ENCODE measurements at regions not wholly inside any gene's neighbourhood (a gene's known extent, or its start where the extent isn't known, plus 50 kb on each side); places are given as distances from the start of the nearest gene placed in this dataset.

DNA sequence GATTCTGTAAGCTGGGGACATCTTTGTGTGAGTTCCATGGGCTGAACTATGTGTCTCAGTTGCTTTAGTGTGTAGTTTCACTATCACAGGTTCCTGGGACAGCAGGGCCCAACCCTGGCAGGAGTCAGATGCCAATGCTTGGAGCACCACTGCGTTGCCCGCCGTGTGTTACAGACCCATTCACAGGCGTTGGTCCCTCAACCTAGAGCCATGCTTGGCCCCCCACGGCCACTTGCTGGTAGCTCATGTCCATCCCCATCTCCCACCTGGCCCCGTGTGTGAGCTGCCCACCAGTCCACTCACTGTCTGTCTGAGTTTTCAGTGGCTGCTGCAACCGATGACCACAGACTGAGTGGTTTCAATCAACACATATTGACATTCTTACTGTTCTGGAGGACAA, 546.9 kb downstream of the TCERG1L start:
- no peak overlapping the region for H3K23ac ChIP-seq (ENCODE audit: low read depth, low read length)
- H3K36me3 ChIP-seq (ENCODE audit: control insufficient read depth, insufficient read depth, low read length): no peaks in the 10 kb centered on the region
- H2AFZ ChIP-seq (replicated peaks; ENCODE audit: low read length, poor library complexity): no peak overlapping the region
- intact Hi-C loops (cut with micrococcal nuclease) (no loop called here), dilution Hi-C loops (cut with HindIII; ENCODE audit: low sequenced_read_pairs, unreplicated experiment) (no loop called here), in situ Hi-C loops (cut with MboI; ENCODE audit: low sequenced_read_pairs) (no loop called here)
- H3K79me1 ChIP-seq (ENCODE audit: low read depth in 1 of 2, low read length in 2 of 2): no peaks in the 10 kb centered on the region
- CTCF ChIA-PET: no interaction called here
- H3K14ac ChIP-seq (replicated peaks; ENCODE audit: low read depth, low read length): no peak overlapping the region
- H3K4me1 ChIP-seq (ENCODE audit: control insufficient read depth, insufficient read depth, low read length): no peaks in the 10 kb centered on the region
- H2BK5ac ChIP-seq (ENCODE audit: low read depth, low read length, poor library complexity, severe bottlenecking): no peak overlapping the region
- WGBS, 2 experiments (ENCODE audit: extremely low coverage in 2 of 2, insufficient read length in 1 of 2): 65% methylated on average over 5 of the region's 7 CpGs; no CpG with 5 or more reads in 1 of the 2 experiments
- no peak overlapping the region for H3K27ac ChIP-seq (ENCODE audit: insufficient read depth, low read length)
- H3K4ac ChIP-seq (ENCODE audit: low read depth, low read length): no peak overlapping the region
- no peak overlapping the region for H2BK120ac ChIP-seq (ENCODE audit: low read depth, low read length)
- no peak overlapping the region for H4K5ac ChIP-seq (ENCODE audit: low read depth, low read length)
- H2BK15ac ChIP-seq (ENCODE audit: low read depth, low read length): no peak overlapping the region
- H4K91ac ChIP-seq (ENCODE audit: insufficient read depth, low read depth, low read length): no peak overlapping the region
- no peak overlapping the region for H2AK9ac ChIP-seq (replicated peaks; ENCODE audit: low read depth, low read length, poor library complexity)
- H3K9me1 ChIP-seq (ENCODE audit: insufficient read depth, low read length): no peaks in the 10 kb centered on the region
- H3K4me2 ChIP-seq (ENCODE audit: low read depth, low read length): no peak overlapping the region
- H2BK20ac ChIP-seq (ENCODE audit: low read depth, low read length): no peak overlapping the region
- no TSS peak for BruUV-seq (replicated peaks)
- H4K8ac ChIP-seq (ENCODE audit: low read depth in 2 of 2, low read length in 2 of 2): no peak overlapping the region
- H3K9me3 ChIP-seq (ENCODE audit: control insufficient read depth, insufficient read depth, low read length): peaks cover 58% of the 10 kb centered on the region
- no peak overlapping the region for H3K9ac ChIP-seq (ENCODE audit: low read depth, low read length)
- ATAC-seq (ENCODE audit: low read depth) (no peak), DNase-seq (no peak)
- no peaks in the 10 kb centered on the region for H4K20me1 ChIP-seq (ENCODE audit: insufficient read depth, low read length)
- no peak overlapping the region for H2AK5ac ChIP-seq (ENCODE audit: low read depth, low read length)
- H3K18ac ChIP-seq (ENCODE audit: low read depth, low read length): no peak overlapping the region
- no peaks in the 10 kb centered on the region for H3K27me3 ChIP-seq (ENCODE audit: control insufficient read depth, insufficient read depth, low read length)
- POLR2A ChIA-PET (ENCODE audit: unreplicated experiment): no interaction called here
- no peak overlapping the region for H3K4me3 ChIP-seq (ENCODE audit: insufficient read depth, low read depth, low read length)
- H3K56ac ChIP-seq (ENCODE audit: extremely low read depth, insufficient read depth, low read length): no peak overlapping the region
- TF ChIP-seq NFE2L2 (IDR thresholded peaks at IDR 0.05; ENCODE audit: low read depth, low read length) (no peak), RFX5 (IDR thresholded peaks at IDR 0.05; ENCODE audit: low read depth, low read length) (no peak), BHLHE40 (IDR thresholded peaks at IDR 0.05; ENCODE audit: low read depth, low read length) (no peak), SMC3 (IDR thresholded peaks at IDR 0.05; ENCODE audit: low read depth, low read length) (no peak), RCOR1 (IDR thresholded peaks at IDR 0.05; ENCODE audit: insufficient replicate concordance, low read length) (no peak), MXI1 (IDR thresholded peaks at IDR 0.05; ENCODE audit: borderline replicate concordance, low read depth, low read length) (no peak), RAD21 (IDR thresholded peaks at IDR 0.05; ENCODE audit: low read length) (no peak), POLR2A (IDR thresholded peaks at IDR 0.05; ENCODE audit: low read depth, low read length) (no peak), MAFK (IDR thresholded peaks at IDR 0.05; ENCODE audit: low read depth, low read length) (no peak), CHD1 (IDR thresholded peaks at IDR 0.05; ENCODE audit: low read depth, low read length) (no peak), FOS (IDR thresholded peaks at IDR 0.05; ENCODE audit: low read depth, low read length) (no peak), CEBPB (IDR thresholded peaks at IDR 0.05; ENCODE audit: low read depth, low read length) (no peak), MAZ (IDR thresholded peaks at IDR 0.05; ENCODE audit: borderline replicate concordance, low read depth, low read length) (no peak)
- TF ChIP-seq, protein P1, sequence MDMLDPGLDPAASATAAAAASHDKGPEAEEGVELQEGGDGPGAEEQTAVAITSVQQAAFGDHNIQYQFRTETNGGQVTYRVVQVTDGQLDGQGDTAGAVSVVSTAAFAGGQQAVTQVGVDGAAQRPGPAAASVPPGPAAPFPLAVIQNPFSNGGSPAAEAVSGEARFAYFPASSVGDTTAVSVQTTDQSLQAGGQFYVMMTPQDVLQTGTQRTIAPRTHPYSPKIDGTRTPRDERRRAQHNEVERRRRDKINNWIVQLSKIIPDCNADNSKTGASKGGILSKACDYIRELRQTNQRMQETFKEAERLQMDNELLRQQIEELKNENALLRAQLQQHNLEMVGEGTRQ (IDR thresholded peaks at IDR 0.05; ENCODE audit: low read depth, low read length): no peak
- TF ChIP-seq, protein P2, sequence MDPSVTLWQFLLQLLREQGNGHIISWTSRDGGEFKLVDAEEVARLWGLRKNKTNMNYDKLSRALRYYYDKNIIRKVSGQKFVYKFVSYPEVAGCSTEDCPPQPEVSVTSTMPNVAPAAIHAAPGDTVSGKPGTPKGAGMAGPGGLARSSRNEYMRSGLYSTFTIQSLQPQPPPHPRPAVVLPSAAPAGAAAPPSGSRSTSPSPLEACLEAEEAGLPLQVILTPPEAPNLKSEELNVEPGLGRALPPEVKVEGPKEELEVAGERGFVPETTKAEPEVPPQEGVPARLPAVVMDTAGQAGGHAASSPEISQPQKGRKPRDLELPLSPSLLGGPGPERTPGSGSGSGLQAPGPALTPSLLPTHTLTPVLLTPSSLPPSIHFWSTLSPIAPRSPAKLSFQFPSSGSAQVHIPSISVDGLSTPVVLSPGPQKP (IDR thresholded peaks at IDR 0.05; ENCODE audit: borderline replicate concordance, low read depth, low read length): no peak
- TF ChIP-seq, protein P3, sequence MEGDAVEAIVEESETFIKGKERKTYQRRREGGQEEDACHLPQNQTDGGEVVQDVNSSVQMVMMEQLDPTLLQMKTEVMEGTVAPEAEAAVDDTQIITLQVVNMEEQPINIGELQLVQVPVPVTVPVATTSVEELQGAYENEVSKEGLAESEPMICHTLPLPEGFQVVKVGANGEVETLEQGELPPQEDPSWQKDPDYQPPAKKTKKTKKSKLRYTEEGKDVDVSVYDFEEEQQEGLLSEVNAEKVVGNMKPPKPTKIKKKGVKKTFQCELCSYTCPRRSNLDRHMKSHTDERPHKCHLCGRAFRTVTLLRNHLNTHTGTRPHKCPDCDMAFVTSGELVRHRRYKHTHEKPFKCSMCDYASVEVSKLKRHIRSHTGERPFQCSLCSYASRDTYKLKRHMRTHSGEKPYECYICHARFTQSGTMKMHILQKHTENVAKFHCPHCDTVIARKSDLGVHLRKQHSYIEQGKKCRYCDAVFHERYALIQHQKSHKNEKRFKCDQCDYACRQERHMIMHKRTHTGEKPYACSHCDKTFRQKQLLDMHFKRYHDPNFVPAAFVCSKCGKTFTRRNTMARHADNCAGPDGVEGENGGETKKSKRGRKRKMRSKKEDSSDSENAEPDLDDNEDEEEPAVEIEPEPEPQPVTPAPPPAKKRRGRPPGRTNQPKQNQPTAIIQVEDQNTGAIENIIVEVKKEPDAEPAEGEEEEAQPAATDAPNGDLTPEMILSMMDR (conservative IDR thresholded peaks at IDR 0.05; ENCODE audit: low read depth, low read length): no peak
